NT2/D1 (cell line): ENCODE measurements at regions not wholly inside any gene's neighbourhood (a gene's known extent, or its start where the extent isn't known, plus 50 kb on each side); places are given as distances from the start of the nearest gene placed in this dataset.

ENCODE experiments used
- DNase-seq: peaks from one replicate; pipeline ENCODE4 v3.0.0-alpha.2; 2011; ENCODE audit warnings: low read depth, low spot score
- H3K27me3 ChIP-seq: 2 replicates; pipeline ENCODE4 v1.6.0; 2011; ENCODE audit warnings: mild to moderate bottlenecking; ENCODE audit not compliant: insufficient read length, insufficient read depth
- H3K36me3 ChIP-seq: 2 replicates; pipeline ENCODE4 v1.6.1; 2011; ENCODE audit warnings: mild to moderate bottlenecking, low read length, mixed read lengths; ENCODE audit not compliant: insufficient read depth, insufficient read length
- H3K4me1 ChIP-seq: 2 replicates; pipeline ENCODE4 v1.5.1; 2011; ENCODE audit not compliant: insufficient read depth, insufficient read length
- H3K4me3 ChIP-seq: 2 replicates; pipeline ENCODE4 v1.5.1; 2011; ENCODE audit warnings: low read depth; ENCODE audit not compliant: insufficient read length
- H3K9ac ChIP-seq: 2 replicates; pipeline ENCODE4 v1.6.0; 2011; ENCODE audit warnings: low read depth; ENCODE audit not compliant: insufficient read length
- H3K9me3 ChIP-seq: 2 replicates; pipeline ENCODE4 v1.5.1; 2011; ENCODE audit warnings: mild to moderate bottlenecking, low read length; ENCODE audit not compliant: insufficient read depth
- SUZ12 ChIP-seq: IDR thresholded peaks from 2 replicates; pipeline ENCODE4 v1.6.1; 2011; ENCODE audit not compliant: insufficient read length, insufficient read depth; ENCODE audit errors: extremely low read depth
- YY1 ChIP-seq: IDR thresholded peaks from 2 replicates; pipeline ENCODE4 v1.6.1; 2011; ENCODE audit not compliant: insufficient read length, insufficient read depth
- ZNF274 ChIP-seq: IDR thresholded peaks from 2 replicates; pipeline ENCODE4 v1.6.1; 2011; ENCODE audit warnings: mild to moderate bottlenecking, low read depth, low read length

DNA sequence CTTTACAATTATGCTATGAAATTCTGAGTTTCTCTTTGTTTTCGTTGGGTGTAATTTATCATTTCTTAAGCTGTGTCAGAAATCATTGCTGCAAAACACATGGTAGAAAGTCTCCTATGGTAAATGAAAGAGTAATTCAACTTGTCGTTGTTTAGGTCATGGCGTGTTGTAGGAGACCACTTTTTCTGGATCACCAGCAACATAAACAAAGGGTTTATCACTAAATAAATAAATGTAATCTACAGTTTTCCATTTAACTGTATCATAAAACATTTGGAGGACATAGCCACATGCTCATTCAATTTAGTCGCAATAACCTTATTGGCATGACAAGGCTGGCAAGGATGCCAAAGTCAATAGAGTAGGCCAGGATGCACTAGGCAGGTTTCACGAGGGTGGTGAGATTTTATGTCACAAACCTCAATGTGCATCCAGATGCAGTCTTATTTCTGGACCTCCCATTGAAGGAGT is 154.4 kb upstream of the ERCC6L2 start:
- no peak for DNase-seq
- H3K36me3 ChIP-seq: no peaks in the 10 kb centered on the region
- H3K9me3 ChIP-seq: peaks cover 8% of the 10 kb centered on the region; the same call in 1 of the 2 replicates
- TF ChIP-seq SUZ12 (no peak), YY1 (no peak)
- no peak overlapping the region for H3K4me3 ChIP-seq
- no peak overlapping the region for H3K9ac ChIP-seq
- H3K4me1 ChIP-seq: no peaks in the 10 kb centered on the region
- H3K27me3 ChIP-seq: no peaks in the 10 kb centered on the region

DNA sequence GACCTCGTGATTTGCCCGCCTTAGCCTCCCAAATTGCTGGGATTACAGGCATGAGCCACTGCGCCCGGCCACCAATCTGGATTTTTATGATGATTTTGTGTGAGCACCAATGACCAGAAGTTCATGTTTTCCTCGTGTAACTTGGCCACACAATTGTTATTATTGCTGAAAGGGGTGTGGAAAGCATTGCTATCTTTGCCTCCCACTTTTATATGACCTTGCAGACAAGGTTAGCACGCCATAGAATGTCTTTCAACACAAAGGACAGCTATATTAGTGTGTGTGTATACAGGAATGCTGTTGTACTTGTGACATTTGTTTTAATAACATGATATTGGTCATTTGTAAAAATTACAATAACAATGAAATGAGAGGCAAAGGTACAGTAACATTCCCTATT is 155.0 kb upstream of the ERCC6L2 start:
- no peaks in the 10 kb centered on the region for H3K36me3 ChIP-seq
- H3K9me3 ChIP-seq: peaks cover 8% of the 10 kb centered on the region; the same call in 1 of the 2 replicates
- H3K4me3 ChIP-seq: no peak overlapping the region
- no peaks in the 10 kb centered on the region for H3K27me3 ChIP-seq
- no peak overlapping the region for H3K9ac ChIP-seq
- no peak for DNase-seq
- H3K4me1 ChIP-seq: no peaks in the 10 kb centered on the region
- no peak for TF ChIP-seq ZNF274
- no peak for TF ChIP-seq SUZ12
- TF ChIP-seq YY1: no peak

DNA sequence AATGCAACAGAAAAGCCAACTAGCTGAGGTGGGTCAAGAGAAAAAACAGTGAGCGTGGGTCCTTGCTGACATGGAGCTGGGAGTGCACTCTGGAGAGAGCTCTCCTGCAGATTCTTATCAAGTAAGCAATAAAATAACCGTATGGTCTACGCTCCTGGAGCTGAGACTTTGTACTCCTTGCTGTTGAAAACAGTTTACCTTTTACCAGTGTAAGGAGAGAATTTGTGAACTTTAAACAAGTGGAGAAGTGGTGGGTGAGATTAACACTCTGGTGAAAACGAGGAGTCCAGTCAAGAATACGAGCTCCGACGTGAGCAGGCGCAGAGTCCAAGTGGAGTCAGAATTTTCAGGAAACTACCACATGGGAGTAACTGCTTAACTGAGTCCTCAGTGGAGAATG is 156.1 kb upstream of the ERCC6L2 start:
- Histone ChIP-seq H3K27me3 (no peaks in the 10 kb centered on the region), H3K9ac (no peak overlapping the region), H3K36me3 (no peaks in the 10 kb centered on the region), H3K4me3 (no peak overlapping the region), H3K4me1 (no peaks in the 10 kb centered on the region), H3K9me3 (peaks cover 14% of the 10 kb centered on the region; the same call in 1 of the 2 replicates)
- no peak for TF ChIP-seq ZNF274
- TF ChIP-seq YY1: no peak
- no peak for TF ChIP-seq SUZ12
- DNase-seq: no peak

DNA sequence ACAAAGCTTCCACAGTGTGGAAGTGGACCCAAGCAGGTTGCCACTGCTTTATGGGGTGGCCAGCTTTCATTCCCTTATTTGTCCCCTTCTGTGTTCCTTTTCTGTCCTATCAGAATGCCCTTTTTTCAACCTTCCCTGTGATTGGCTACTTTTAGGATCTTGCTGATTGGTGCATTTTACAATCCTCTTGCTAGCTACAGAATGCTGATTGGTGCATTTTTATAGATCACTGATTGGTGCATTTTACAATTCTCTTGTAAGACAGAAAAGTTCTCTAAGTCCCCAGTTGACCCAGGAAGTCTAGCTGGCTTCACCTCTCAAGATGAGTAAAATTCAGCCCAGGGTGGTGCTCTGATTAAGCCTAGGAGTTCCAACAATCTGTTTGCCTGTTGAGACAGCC is 157.2 kb upstream of the ERCC6L2 start:
- H3K36me3 ChIP-seq: no peaks in the 10 kb centered on the region
- no peaks in the 10 kb centered on the region for H3K27me3 ChIP-seq
- no peak overlapping the region for H3K9ac ChIP-seq
- DNase-seq: no peak
- no peak overlapping the region for H3K4me3 ChIP-seq
- no peaks in the 10 kb centered on the region for H3K4me1 ChIP-seq
- peaks cover 14% of the 10 kb centered on the region; the same call in 1 of the 2 replicates for H3K9me3 ChIP-seq
- TF ChIP-seq YY1 (no peak), ZNF274 (no peak), SUZ12 (no peak)

DNA sequence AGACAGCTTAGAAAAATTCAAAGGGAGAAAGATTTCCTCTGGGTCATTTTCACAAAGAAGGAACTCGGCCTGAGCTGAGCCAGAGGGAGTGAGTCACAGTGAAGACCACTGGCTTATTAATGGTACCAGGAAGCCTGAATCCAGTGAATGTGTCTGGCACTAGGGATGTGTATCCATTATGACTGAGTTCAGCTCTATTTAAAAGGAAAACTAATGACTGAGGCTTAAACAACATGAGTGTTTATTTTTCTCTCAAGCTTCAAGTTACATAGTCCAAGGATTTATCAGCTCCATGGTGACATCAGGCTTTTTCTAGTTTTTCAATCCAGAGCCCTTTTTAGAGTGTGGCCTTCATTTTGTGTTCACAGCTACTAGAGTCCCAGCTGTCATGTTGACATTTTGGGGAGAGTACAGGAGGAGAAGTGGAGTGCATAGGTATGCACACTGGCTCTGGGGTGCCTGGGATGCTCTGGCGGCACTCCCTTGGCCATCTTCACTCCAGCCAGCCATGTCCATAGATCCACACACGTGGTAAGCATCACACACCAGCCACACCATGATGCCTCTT is 159.5 kb upstream of the ERCC6L2 start:
- Histone ChIP-seq H3K9ac (no peak overlapping the region), H3K9me3 (peaks cover 14% of the 10 kb centered on the region; the same call in 1 of the 2 replicates), H3K36me3 (no peaks in the 10 kb centered on the region), H3K27me3 (no peaks in the 10 kb centered on the region), H3K4me1 (no peaks in the 10 kb centered on the region), H3K4me3 (no peak overlapping the region)
- no peak for TF ChIP-seq SUZ12
- no peak for TF ChIP-seq YY1
- no peak for TF ChIP-seq ZNF274
- no peak for DNase-seq

DNA sequence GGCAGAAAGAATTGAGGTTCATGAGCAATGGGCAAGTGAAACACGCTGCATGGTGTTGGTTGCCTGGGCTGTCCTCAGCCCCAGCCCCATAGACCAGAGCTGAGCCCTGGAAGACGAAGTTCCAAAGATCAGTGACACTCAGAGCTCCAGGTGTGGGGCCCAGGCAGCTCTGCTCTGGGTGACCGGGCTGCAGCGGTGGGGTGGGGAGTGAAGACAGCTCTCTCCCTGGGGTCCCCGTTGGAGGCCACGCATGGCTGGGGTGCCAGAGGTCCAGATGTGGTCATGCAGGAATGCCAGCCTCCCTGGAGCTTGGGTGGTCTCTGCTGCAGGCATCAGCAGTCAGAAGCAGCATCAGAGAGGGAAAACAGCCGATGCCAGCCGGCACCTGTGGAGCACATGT is 165.0 kb upstream of the ERCC6L2 start:
- no peak for TF ChIP-seq YY1
- no peak for TF ChIP-seq SUZ12
- TF ChIP-seq ZNF274: no peak
- Histone ChIP-seq H3K4me3 (no peak overlapping the region), H3K9me3 (peaks cover 5% of the 10 kb centered on the region; the same call in 1 of the 2 replicates), H3K36me3 (no peaks in the 10 kb centered on the region), H3K4me1 (no peaks in the 10 kb centered on the region), H3K9ac (no peak overlapping the region), H3K27me3 (no peaks in the 10 kb centered on the region)
- DNase-seq: no peak

DNA sequence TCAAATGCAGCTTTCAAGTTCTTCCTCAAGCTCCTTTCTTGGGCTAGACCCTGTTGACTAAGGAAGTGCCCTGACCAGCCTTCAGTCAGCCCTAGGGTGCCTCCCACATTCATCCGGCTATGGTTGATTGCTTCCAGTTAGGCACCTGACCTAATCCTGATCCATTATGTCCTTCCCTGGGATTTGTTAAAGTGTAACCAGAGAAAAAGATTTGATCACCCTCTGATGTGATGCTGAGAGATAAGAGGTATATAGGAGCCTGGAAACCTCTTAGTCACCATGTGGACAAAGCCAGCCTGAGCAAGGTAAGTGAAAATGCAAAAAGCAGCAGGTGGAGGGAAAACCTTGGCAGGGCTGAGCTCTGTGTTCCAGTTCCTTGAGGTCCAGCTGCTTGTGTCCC is 178.8 kb upstream of the ERCC6L2 start:
- DNase-seq: no peak
- no peaks in the 10 kb centered on the region for H3K36me3 ChIP-seq
- H3K4me1 ChIP-seq: no peaks in the 10 kb centered on the region
- H3K9me3 ChIP-seq: peaks cover 9% of the 10 kb centered on the region; the same call in 1 of the 2 replicates
- H3K4me3 ChIP-seq: no peak overlapping the region
- H3K27me3 ChIP-seq: no peaks in the 10 kb centered on the region
- no peak overlapping the region for H3K9ac ChIP-seq
- TF ChIP-seq YY1 (no peak), SUZ12 (no peak), ZNF274 (no peak)
